Neural cell (in vitro differentiated cells): ENCODE measurements at regions not wholly inside any gene's neighbourhood (a gene's known extent, or its start where the extent isn't known, plus 50 kb on each side); places are given as distances from the start of the nearest gene placed in this dataset.

Experiments
- CTCF ChIP-seq: fragments of 450-650 bp; IDR thresholded peaks from 2 replicates; pipeline ENCODE4 v1.5.1; 2014; ENCODE audit warnings: antibody characterized with exemption, mild to moderate bottlenecking, moderate library complexity; ENCODE audit not compliant: poor library complexity, severe bottlenecking
- EZH2 ChIP-seq: fragments of 200-600, 300-800 bp; shearing (Covaris generic), sonication (generic); IDR thresholded peaks from 2 replicates; pipeline ENCODE4 v1.6.1; 2014; ENCODE audit warnings: antibody characterized with exemption, low read length, borderline replicate concordance, mild to moderate bottlenecking; ENCODE audit not compliant: insufficient read depth, poor library complexity, severe bottlenecking
- RAD21 ChIP-seq: fragments of 450-650 bp; conservative IDR thresholded peaks from 2 replicates; pipeline ENCODE4 v1.6.1; 2014; ENCODE audit warnings: antibody characterized with exemption, mild to moderate bottlenecking, moderate library complexity

- TF ChIP-seq CTCF: peak; percentile 18
- no peak for TF ChIP-seq RAD21
- TF ChIP-seq EZH2: no peak
Observed at GRCh38 chr5:126104951-126105350, 318.3 kb upstream of the GRAMD2B start.
